IMR-90 (cell line): ENCODE measurements at regions not wholly inside any gene's neighbourhood (a gene's known extent, or its start where the extent isn't known, plus 50 kb on each side); places are given as distances from the start of the nearest gene placed in this dataset.

Source experiments
- ATAC-seq: fragments of 200-7000 bp; cut with Tn5 transposase; 2 replicates; pipeline ENCODE4 v1.9.1; 2020; ENCODE audit warnings: low read depth, mild to moderate bottlenecking, moderate library complexity
- BruUV-seq: library from RNA; stranded (reverse); fragments of 400-500 nt; replicated peaks from 2 replicates; lab custom pipeline; 2021; lab: Mats Ljungman, UMichigan
- CTCF ChIA-PET: fragments of 300-600 bp; formaldehyde crosslinking; extraction: SDS; loops from one replicate; lab custom pipeline; 2021; ENCODE audit warnings: antibody characterized with exemption; lab: Yijun Ruan, JAX
- POLR2A ChIA-PET: fragments of 300-600 bp; sonication (Branson Sonifier 250); formaldehyde crosslinking; loops from one replicate; lab custom pipeline; 2022; ENCODE audit warnings: antibody characterized with exemption; ENCODE audit not compliant: unreplicated experiment; lab: Charles Lee
- DNase-seq: peaks from one replicate; pipeline ENCODE4 v3.0.0; 2013
- H2AFZ ChIP-seq: replicated peaks from 2 replicates; pipeline ENCODE3; 2013; ENCODE audit warnings: low read length, mild to moderate bottlenecking; ENCODE audit not compliant: poor library complexity
- H2AK5ac ChIP-seq: 2 replicates; pipeline ENCODE4 v1.6.1; 2013; ENCODE audit warnings: low read depth, low read length, inconsistent platforms
- H2AK9ac ChIP-seq: replicated peaks from 2 replicates; pipeline ENCODE3; 2013; ENCODE audit warnings: mild to moderate bottlenecking, low read depth, low read length, moderate library complexity; ENCODE audit not compliant: poor library complexity
- H2BK120ac ChIP-seq: 2 replicates; pipeline ENCODE4 v1.6.1; 2013; ENCODE audit warnings: low read depth, low read length, inconsistent platforms
- H2BK15ac ChIP-seq: 3 replicates; pipeline ENCODE4 v1.6.1; 2013; ENCODE audit warnings: low read depth, low read length, inconsistent platforms
- H2BK20ac ChIP-seq: 2 replicates; pipeline ENCODE4 v1.6.1; 2013; ENCODE audit warnings: low read depth, mild to moderate bottlenecking, inconsistent platforms, low read length, moderate library complexity
- H2BK5ac ChIP-seq: 2 replicates; pipeline ENCODE4 v1.6.1; 2013; ENCODE audit warnings: mild to moderate bottlenecking, low read depth, low read length, inconsistent platforms; ENCODE audit not compliant: poor library complexity, severe bottlenecking
- H3K14ac ChIP-seq: replicated peaks from 2 replicates; pipeline ENCODE4 v1.6.1; 2013; ENCODE audit warnings: low read depth, low read length, inconsistent platforms
- H3K18ac ChIP-seq: 2 replicates; pipeline ENCODE4 v1.6.1; 2013; ENCODE audit warnings: low read depth, low read length, control low read depth
- H3K23ac ChIP-seq: 2 replicates; pipeline ENCODE4 v1.6.1; 2013; ENCODE audit warnings: low read depth, low read length, inconsistent platforms
- H3K27ac ChIP-seq: 2 replicates; pipeline ENCODE4 v1.5.1; 2013; ENCODE audit warnings: mild to moderate bottlenecking, control low read depth, low read length; ENCODE audit not compliant: insufficient read depth
- H3K27me3 ChIP-seq: 2 replicates; pipeline ENCODE4 v1.6.1; 2013; ENCODE audit warnings: low read length; ENCODE audit not compliant: control insufficient read depth, insufficient read depth
- H3K36me3 ChIP-seq: 2 replicates; pipeline ENCODE4 v1.6.1; 2013; ENCODE audit warnings: low read length, mixed read lengths; ENCODE audit not compliant: control insufficient read depth, insufficient read depth
- H3K4ac ChIP-seq: 2 replicates; pipeline ENCODE4 v1.6.1; 2013; ENCODE audit warnings: low read depth, low read length, inconsistent platforms
- H3K4me1 ChIP-seq: 2 replicates; pipeline ENCODE4 v1.6.1; 2013; ENCODE audit warnings: low read length, mixed read lengths; ENCODE audit not compliant: control insufficient read depth, insufficient read depth
- H3K4me2 ChIP-seq: 2 replicates; pipeline ENCODE4 v1.6.1; 2013; ENCODE audit warnings: low read depth, mild to moderate bottlenecking, control low read depth, low read length, moderate library complexity
- H3K4me3 ChIP-seq: 2 replicates; pipeline ENCODE4 v1.5.1; 2013; ENCODE audit warnings: low read depth, mild to moderate bottlenecking, control low read depth, low read length, moderate library complexity; ENCODE audit not compliant: insufficient read depth
- H3K56ac ChIP-seq: 2 replicates; pipeline ENCODE4 v1.6.1; 2013; ENCODE audit warnings: low read length, inconsistent platforms; ENCODE audit not compliant: insufficient read depth; ENCODE audit errors: extremely low read depth
- H3K79me1 ChIP-seq, 2 experiments: 2 replicates each; pipeline ENCODE4 v1.6.1; 2013; ENCODE audit warnings: low read length in 2 of 2, inconsistent platforms in 1 of 2, low read depth in 1 of 2
- H3K9ac ChIP-seq: 2 replicates; pipeline ENCODE4 v1.6.1; 2013; ENCODE audit warnings: low read depth, low read length, control low read depth
- H3K9me1 ChIP-seq: 2 replicates; pipeline ENCODE4 v1.6.1; 2013; ENCODE audit warnings: low read length, inconsistent platforms; ENCODE audit not compliant: insufficient read depth
- H3K9me3 ChIP-seq: 2 replicates; pipeline ENCODE4 v1.6.1; 2013; ENCODE audit warnings: low read length; ENCODE audit not compliant: control insufficient read depth, insufficient read depth
- H4K20me1 ChIP-seq: 2 replicates; pipeline ENCODE4 v1.6.1; 2013; ENCODE audit warnings: low read length, inconsistent platforms; ENCODE audit not compliant: insufficient read depth
- H4K5ac ChIP-seq: 2 replicates; pipeline ENCODE4 v1.6.1; 2013; ENCODE audit warnings: mild to moderate bottlenecking, low read depth, low read length, control low read depth
- H4K8ac ChIP-seq, 2 experiments: 2 replicates each; pipeline ENCODE4 v1.6.1; 2013; ENCODE audit warnings: low read depth in 2 of 2, low read length in 2 of 2, control low read depth in 1 of 2, inconsistent platforms in 1 of 2
- H4K91ac ChIP-seq: 2 replicates; pipeline ENCODE4 v1.6.1; 2013; ENCODE audit warnings: low read depth, low read length, inconsistent platforms; ENCODE audit not compliant: insufficient read depth
- BHLHE40 ChIP-seq: fragments of 150-350 bp; IDR thresholded peaks from 2 replicates; pipeline ENCODE4 v1.6.1; 2016; ENCODE audit warnings: mild to moderate bottlenecking, low read depth, low read length
- CEBPB ChIP-seq: IDR thresholded peaks from 2 replicates; pipeline ENCODE4 v1.6.1; 2012; ENCODE audit warnings: low read depth, low read length, improper control_type of control experiment
- CHD1 ChIP-seq: IDR thresholded peaks from 2 replicates; pipeline ENCODE4 v1.6.1; 2012; ENCODE audit warnings: low read depth, low read length, improper control_type of control experiment
- FOS ChIP-seq: fragments of 150-350 bp; IDR thresholded peaks from 2 replicates; pipeline ENCODE4 v1.6.1; 2016; ENCODE audit warnings: low read depth, low read length
- MAFK ChIP-seq: IDR thresholded peaks from 2 replicates; pipeline ENCODE4 v1.6.1; 2012; ENCODE audit warnings: low read depth, low read length, improper control_type of control experiment
- MAZ ChIP-seq: IDR thresholded peaks from 2 replicates; pipeline ENCODE4 v1.6.1; 2012; ENCODE audit warnings: low read depth, mild to moderate bottlenecking, low read length, improper control_type of control experiment, moderate library complexity, borderline replicate concordance
- MXI1 ChIP-seq: IDR thresholded peaks from 2 replicates; pipeline ENCODE4 v1.6.1; 2012; ENCODE audit warnings: low read depth, mild to moderate bottlenecking, low read length, moderate library complexity, borderline replicate concordance
- NFE2L2 ChIP-seq: fragments of 150-350 bp; IDR thresholded peaks from 2 replicates; pipeline ENCODE4 v1.6.1; 2016; ENCODE audit warnings: low read depth, mild to moderate bottlenecking, low read length
- POLR2A ChIP-seq: IDR thresholded peaks from 2 replicates; pipeline ENCODE4 v1.6.1; 2012; ENCODE audit warnings: mild to moderate bottlenecking, low read depth, low read length
- RAD21 ChIP-seq: IDR thresholded peaks from 2 replicates; pipeline ENCODE4 v1.6.1; 2012; ENCODE audit warnings: low read length, improper control_type of control experiment
- RCOR1 ChIP-seq: IDR thresholded peaks from 2 replicates; pipeline ENCODE4 v1.6.1; 2012; ENCODE audit warnings: mild to moderate bottlenecking, low read length, improper control_type of control experiment; ENCODE audit not compliant: insufficient replicate concordance
- RFX5 ChIP-seq: IDR thresholded peaks from 2 replicates; pipeline ENCODE4 v1.8.0; 2012; ENCODE audit warnings: low read depth, mild to moderate bottlenecking, low read length, moderate library complexity
- SMC3 ChIP-seq: fragments of 150-350 bp; IDR thresholded peaks from 2 replicates; pipeline ENCODE4 v1.6.1; 2016; ENCODE audit warnings: low read depth, mild to moderate bottlenecking, antibody characterized with exemption, low read length, moderate library complexity
- USF2 ChIP-seq: fragments of 150-350 bp; IDR thresholded peaks from 2 replicates; pipeline ENCODE4 v1.6.1; 2017; ENCODE audit warnings: mild to moderate bottlenecking, antibody characterized with exemption, low read length, low read depth
- dilution Hi-C: fragments of 300-500 bp; cut with HindIII; formaldehyde crosslinking; loops from one replicate; pipeline ENCODE4 v1.14.3; 2018; ENCODE audit warnings: low sequenced_read_pairs; ENCODE audit not compliant: unreplicated experiment
- in situ Hi-C: fragments of 300-500 bp; cut with MboI; formaldehyde crosslinking; loops from 3 replicates; pipeline ENCODE4 v1.14.3; 2019; ENCODE audit warnings: low sequenced_read_pairs, inconsistent platforms, mixed read lengths
- intact Hi-C: fragments of 100-400 bp; cut with micrococcal nuclease; formaldehyde crosslinking; loops from 2 replicates; pipeline ENCODE4 v1.10.0; 2022
- TF ChIP-seq, protein P1 (sequence below): conservative IDR thresholded peaks from 2 replicates; pipeline ENCODE4 v1.5.1; 2012; ENCODE audit warnings: mild to moderate bottlenecking, low read depth, low read length, improper control_type of control experiment
- TF ChIP-seq, protein P2 (sequence below): fragments of 150-350 bp; IDR thresholded peaks from 2 replicates; pipeline ENCODE4 v1.6.1; 2016; ENCODE audit warnings: low read depth, mild to moderate bottlenecking, low read length, moderate library complexity, borderline replicate concordance

DNA sequence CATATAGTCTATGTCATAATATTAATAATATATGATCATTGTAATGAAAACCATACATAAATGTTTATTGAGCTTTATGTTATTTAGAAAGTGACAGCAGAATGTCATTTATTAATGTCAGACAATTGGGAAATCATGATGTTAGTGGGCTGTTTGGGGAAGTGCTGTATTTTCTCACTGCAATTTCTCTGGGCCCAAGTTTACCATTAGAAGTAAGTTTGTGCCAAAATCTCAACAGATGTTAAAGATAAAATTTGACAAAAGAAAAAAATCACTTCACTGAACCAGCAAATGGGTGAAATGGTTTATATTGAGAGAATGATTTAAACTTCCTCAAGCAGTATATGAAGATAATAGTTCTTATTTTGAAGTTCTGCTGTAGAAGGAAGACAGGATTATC lies 433.2 kb upstream of the SMARCA2 start:
- no peak overlapping the region for H3K4ac ChIP-seq
- H3K27ac ChIP-seq: no peak overlapping the region
- H2BK20ac ChIP-seq: no peak overlapping the region
- no peak overlapping the region for H4K5ac ChIP-seq
- no peak overlapping the region for H4K8ac ChIP-seq
- ChIA-PET CTCF (no interaction called here), POLR2A (no interaction called here)
- no peak overlapping the region for H2AK5ac ChIP-seq
- no peak for TF ChIP-seq RCOR1
- no peak for TF ChIP-seq RAD21
- no peak for TF ChIP-seq CHD1
- TF ChIP-seq FOS: no peak
- no peak for TF ChIP-seq POLR2A
- TF ChIP-seq USF2: no peak
- TF ChIP-seq MAFK: no peak
- no peak for TF ChIP-seq RFX5
- no peak for TF ChIP-seq MXI1
- no peak for TF ChIP-seq SMC3
- no peak for TF ChIP-seq BHLHE40
- no peak for TF ChIP-seq CEBPB
- TF ChIP-seq, protein P1, sequence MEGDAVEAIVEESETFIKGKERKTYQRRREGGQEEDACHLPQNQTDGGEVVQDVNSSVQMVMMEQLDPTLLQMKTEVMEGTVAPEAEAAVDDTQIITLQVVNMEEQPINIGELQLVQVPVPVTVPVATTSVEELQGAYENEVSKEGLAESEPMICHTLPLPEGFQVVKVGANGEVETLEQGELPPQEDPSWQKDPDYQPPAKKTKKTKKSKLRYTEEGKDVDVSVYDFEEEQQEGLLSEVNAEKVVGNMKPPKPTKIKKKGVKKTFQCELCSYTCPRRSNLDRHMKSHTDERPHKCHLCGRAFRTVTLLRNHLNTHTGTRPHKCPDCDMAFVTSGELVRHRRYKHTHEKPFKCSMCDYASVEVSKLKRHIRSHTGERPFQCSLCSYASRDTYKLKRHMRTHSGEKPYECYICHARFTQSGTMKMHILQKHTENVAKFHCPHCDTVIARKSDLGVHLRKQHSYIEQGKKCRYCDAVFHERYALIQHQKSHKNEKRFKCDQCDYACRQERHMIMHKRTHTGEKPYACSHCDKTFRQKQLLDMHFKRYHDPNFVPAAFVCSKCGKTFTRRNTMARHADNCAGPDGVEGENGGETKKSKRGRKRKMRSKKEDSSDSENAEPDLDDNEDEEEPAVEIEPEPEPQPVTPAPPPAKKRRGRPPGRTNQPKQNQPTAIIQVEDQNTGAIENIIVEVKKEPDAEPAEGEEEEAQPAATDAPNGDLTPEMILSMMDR: no peak
- TF ChIP-seq, protein P2, sequence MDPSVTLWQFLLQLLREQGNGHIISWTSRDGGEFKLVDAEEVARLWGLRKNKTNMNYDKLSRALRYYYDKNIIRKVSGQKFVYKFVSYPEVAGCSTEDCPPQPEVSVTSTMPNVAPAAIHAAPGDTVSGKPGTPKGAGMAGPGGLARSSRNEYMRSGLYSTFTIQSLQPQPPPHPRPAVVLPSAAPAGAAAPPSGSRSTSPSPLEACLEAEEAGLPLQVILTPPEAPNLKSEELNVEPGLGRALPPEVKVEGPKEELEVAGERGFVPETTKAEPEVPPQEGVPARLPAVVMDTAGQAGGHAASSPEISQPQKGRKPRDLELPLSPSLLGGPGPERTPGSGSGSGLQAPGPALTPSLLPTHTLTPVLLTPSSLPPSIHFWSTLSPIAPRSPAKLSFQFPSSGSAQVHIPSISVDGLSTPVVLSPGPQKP: no peak
- no peak for TF ChIP-seq NFE2L2
- TF ChIP-seq MAZ: no peak
- no peak overlapping the region for H3K56ac ChIP-seq
- H3K23ac ChIP-seq: no peak overlapping the region
- H3K36me3 ChIP-seq: no peaks in the 10 kb centered on the region
- dilution Hi-C loops: no loop called here
- H4K91ac ChIP-seq: no peak overlapping the region
- H3K4me2 ChIP-seq: no peak overlapping the region
- H3K4me1 ChIP-seq: no peaks in the 10 kb centered on the region
- peaks cover 4% of the 10 kb centered on the region for H3K9me3 ChIP-seq
- ATAC-seq (no peak), DNase-seq (no peak)
- no peaks in the 10 kb centered on the region for H4K20me1 ChIP-seq
- no peaks in the 10 kb centered on the region for H3K9me1 ChIP-seq
- H3K4me3 ChIP-seq: no peak overlapping the region
- H3K9ac ChIP-seq: no peak overlapping the region
- intact Hi-C loops: no loop called here
- H2BK120ac ChIP-seq: no peak overlapping the region
- no peaks in the 10 kb centered on the region for H3K27me3 ChIP-seq
- H3K14ac ChIP-seq: no peak overlapping the region
- no peak overlapping the region for H2AK9ac ChIP-seq
- no TSS peak for BruUV-seq
- no peak overlapping the region for H2BK5ac ChIP-seq
- H3K79me1 ChIP-seq: no peaks in the 10 kb centered on the region
- H2BK15ac ChIP-seq: no peak overlapping the region
- in situ Hi-C loops: no loop called here
- no peak overlapping the region for H2AFZ ChIP-seq
- H3K18ac ChIP-seq: no peak overlapping the region
